Thyroid gland (tissue), 4 donors: ENCODE measurements at regions not wholly inside any gene's neighbourhood (a gene's known extent, or its start where the extent isn't known, plus 50 kb on each side); places are given as distances from the start of the nearest gene placed in this dataset.

Experiments used
- POLR2A ChIP-seq, 2 donors: fragments of 450-650 bp; IDR thresholded peaks; one replicate each; pipeline ENCODE4 v1.6.1; 2017; ENCODE audit warnings: antibody characterized with exemption in 2 of 2, mild to moderate bottlenecking in 2 of 2, moderate library complexity in 1 of 2
- TF ChIP-seq, protein P1 (sequence below), 6 experiments: fragments of 200-600 bp in 3 of 6; fragments of 450-650 bp in 3 of 6; sonication (generic) in 3 of 6; IDR thresholded peaks; one replicate each; pipeline ENCODE4 v1.5.1; 2016 to 2019; ENCODE audit warnings: antibody characterized with exemption in 6 of 6, mild to moderate bottlenecking in 2 of 6, inconsistent platforms in 1 of 6, moderate library complexity in 1 of 6

DNA sequence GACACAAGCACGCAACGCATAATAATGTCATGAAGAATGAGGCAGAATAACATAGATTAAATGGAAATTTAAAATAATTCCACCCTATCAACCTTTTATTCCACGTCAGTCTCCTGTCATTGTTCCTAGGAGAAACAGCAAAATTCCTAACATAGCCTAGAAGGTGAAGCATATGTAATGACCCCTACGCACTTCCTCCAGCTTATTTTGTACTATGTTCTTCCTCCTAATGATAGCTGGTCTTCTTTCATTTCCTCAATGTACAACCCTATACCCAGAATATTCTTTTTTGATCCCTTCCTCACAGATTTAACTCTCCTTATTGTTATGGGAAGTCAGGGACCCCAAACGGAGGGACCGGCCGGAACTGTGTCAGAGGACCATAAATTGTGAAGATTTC is 122.0 kb upstream of the CARMIL1 start:
- TF ChIP-seq, protein P1, sequence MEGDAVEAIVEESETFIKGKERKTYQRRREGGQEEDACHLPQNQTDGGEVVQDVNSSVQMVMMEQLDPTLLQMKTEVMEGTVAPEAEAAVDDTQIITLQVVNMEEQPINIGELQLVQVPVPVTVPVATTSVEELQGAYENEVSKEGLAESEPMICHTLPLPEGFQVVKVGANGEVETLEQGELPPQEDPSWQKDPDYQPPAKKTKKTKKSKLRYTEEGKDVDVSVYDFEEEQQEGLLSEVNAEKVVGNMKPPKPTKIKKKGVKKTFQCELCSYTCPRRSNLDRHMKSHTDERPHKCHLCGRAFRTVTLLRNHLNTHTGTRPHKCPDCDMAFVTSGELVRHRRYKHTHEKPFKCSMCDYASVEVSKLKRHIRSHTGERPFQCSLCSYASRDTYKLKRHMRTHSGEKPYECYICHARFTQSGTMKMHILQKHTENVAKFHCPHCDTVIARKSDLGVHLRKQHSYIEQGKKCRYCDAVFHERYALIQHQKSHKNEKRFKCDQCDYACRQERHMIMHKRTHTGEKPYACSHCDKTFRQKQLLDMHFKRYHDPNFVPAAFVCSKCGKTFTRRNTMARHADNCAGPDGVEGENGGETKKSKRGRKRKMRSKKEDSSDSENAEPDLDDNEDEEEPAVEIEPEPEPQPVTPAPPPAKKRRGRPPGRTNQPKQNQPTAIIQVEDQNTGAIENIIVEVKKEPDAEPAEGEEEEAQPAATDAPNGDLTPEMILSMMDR (IDR thresholded peaks at IDR 0.05) = no peak
- TF ChIP-seq POLR2A (IDR thresholded peaks at IDR 0.05) = no peak
